Putamen (tissue), 1 donor: ENCODE measurements at regions not wholly inside any gene's neighbourhood (a gene's known extent, or its start where the extent isn't known, plus 50 kb on each side); places are given as distances from the start of the nearest gene placed in this dataset.
"Not testable (repeated sequence)": the region's sequence is repeated elsewhere in the genome, so short reads cannot be mapped to it uniquely, and the experiment has no call there.

Experiments
- DNase-seq: peaks from one replicate; pipeline ENCODE4 v3.0.0-alpha.2; 2016; ENCODE audit warnings: low spot score

DNA sequence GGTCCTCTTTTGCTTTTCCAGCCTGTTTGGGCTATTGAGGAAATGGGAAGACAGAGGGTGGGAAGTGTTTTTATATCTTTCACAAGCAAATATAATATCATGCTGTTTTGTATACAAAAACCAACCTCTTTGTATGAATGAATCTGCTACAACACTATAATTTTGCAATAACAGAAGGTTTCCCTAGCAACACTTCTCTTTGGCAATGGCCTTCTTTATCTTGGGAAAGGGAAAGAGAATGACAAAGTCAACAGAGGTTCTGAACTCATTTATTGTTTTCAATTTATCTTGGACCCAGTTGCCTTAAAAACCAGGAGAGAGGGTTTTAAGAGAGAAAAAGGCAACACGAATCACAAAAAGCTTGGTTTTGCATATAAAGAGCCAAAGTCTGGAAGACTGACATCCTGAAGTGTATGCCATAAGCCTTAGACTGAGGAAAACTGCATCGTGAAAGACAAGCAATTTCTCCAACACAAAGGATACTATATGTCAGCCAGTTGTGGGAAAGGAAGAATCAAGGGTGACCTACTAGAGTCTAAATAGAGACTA lies 121.8 kb upstream of the FAM241A start:
- DNase-seq, result no peak

DNA sequence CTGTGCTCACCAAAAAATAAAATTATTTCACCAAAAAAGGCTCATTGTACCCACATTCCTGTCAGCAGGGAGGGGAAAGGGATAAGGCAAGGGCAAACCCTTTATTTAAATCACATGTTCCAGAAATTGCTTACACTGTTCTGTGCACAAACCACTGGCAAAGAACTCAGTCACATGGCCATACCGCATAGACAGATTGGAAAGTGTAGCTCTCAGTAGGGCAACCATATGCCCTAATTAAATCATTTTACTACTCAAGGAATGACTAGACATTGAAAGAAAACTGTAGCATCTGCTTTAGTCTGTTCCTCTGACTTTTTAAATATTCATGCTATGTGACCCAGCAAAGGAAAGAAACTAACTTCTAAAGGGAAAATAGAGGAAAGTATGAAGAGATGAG lies 119.2 kb upstream of the FAM241A start:
- DNase-seq, result no peak

DNA sequence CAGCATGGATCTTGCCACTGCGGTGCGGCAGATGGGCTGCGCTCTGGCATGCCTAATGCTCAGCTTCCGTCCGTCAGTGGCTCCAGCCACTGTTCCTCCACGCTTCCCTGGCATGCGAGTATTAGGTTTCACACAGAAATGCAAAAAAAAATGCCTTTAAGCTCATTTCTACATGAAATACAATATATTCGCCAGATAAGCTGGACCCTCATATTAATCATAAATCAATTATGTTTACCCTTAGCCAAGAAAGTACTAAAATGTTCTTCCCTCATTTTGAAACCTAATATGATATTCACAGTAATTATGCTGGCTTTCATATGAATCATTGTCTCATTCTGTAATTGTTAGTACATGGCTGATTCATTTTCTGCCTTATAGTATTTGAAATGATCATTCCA lies 115.5 kb upstream of the FAM241A start:
- DNase-seq, result no peak

DNA sequence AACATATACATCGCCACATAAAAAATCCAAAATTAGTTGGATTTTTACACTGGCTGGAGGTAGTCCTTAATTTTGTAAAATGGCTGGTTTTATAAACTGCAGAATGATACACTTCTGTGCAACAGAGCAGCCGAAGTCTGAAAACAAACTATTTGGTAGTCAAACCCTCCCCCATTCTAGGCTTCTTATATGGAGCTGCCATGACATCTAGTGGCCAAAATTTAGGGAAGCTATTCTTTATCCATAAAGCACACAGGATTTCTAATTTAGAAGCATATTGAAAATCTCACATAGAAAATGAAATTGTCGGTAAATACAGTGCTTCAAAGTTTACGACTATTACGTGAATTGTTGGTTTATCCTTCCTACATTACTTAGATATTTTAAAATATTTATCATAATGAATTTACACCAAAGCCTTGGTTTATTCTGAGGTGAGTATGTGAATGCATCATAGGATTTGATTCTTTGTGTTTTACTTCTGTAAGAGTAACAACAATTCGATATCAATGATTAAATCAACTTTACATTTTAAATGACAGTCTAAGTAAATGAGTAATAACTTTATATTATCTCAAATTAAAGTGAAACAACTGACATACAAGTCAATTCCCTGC lies 113.4 kb upstream of the FAM241A start:
- DNase-seq, result peak; percentile 43

DNA sequence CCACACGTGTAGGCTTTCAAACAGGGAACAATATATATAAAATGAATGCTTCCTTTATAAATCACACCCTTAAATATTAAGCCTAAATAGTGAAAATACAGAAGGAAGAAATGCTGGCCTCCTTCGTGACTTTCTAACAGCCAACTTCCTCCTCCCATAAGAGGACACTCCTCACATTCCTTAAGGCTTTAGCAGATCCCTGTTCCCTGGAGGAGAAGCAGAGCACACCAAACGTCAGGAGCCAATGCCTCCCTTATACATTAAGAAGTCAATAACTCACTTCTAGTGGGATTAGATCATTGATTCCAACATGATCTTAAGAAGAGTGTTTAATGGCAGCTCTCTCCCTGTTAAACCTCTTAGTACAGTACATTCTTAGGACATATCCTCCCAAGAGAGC lies 108.4 kb upstream of the FAM241A start:
- DNase-seq, result no peak

DNA sequence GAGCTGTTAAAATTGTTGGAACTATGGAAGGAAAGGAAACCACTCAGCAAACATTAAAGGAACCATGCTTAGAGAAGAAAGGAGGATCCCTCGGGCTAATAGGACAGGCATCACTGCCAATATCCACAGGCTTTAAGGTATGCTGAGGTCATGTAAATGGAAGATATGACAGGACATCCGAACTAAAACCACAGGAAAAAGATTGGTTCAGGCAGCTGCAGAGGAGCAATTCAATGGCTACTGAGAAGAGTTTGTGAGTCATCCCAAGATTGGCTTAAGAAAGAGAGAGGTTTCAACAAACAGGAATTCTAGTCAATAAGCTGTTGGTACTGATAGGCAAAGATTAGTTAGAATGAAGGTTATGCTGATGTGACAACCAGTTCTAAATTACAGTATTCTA lies 106.4 kb upstream of the FAM241A start:
- DNase-seq, result no peak

DNA sequence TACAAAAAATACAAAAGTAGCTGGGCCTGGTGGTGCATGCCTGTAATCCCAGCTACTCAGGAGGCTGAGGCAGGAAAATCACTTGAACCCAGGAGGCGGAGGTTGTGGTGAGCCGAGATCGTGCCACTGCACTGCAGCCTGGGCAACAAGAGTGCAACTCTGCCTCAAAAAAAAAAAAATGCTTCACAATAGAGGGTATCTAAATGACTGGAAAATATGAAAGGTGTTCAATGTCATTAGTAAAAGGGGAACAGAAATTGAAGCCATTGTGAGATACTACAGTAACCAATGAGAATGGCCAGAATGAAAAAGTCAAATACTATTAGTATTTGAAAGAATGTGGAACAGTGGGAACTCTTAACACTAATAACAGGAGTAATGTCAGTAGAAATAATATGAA lies 96.1 kb upstream of the FAM241A start:
- DNase-seq, result not testable (repeated sequence)

DNA sequence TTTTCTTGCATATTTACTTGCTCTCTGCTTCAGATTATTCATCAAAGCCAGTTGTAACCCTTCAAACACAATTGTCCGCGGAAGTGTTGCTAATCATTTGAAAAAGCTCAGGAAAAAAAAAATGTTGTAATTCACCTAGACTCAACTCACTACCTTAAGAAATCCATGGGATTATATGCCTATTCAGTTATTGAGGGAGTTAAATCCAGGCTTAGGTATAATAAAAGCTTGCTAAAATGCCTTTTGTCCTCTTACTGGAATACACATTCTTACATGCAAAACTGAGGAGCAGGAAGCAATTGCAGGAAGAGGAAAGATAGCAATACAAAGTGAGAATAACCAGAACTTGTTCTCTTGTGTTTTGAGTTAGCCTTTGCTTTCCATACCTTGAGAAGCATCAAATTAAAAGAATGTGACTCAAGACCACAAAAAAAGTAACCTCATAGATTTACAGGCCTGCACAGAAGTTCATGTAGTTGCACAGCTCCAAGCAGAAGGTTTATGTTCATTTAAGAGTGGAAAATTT lies 91.4 kb upstream of the FAM241A start:
- no peak for DNase-seq

DNA sequence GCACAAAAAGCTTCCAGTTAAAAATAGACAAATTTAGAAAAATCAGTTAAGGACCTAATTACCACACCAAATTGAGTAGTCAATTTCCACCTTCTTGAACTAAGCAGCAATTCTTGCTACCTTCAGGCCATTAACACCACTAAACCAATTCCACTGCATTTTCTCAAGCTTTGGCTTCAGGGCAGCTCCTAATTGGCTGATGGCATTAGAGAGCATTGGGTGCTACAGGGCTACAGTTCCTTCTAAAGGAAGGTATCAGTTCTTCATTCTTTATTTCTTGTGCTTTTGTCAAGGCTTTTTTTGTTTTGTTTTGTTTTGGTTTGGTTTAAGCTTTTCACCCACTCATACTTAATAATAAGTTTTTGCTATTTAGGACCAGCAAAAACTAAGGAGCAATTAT lies 90.2 kb upstream of the FAM241A start:
- no peak for DNase-seq

DNA sequence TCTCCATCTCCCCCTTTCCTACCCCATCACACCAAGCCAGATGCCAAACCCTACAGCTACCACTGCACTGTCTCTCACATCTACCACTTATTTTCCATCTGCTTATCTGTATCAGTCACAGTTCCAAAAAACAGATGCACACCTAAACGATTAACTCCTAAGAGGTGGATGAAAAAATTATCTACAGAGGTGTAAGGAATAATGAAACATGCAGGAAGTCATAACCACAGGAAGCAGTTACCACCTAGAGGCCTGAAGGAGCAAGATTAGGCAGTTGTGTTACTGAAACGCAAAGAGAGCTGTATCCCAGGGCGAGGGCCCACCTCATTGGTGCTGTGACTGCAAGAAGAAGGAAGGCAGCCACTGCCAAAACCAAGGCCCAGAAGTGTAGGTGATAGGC lies 87.8 kb upstream of the FAM241A start:
- DNase-seq, result no peak

DNA sequence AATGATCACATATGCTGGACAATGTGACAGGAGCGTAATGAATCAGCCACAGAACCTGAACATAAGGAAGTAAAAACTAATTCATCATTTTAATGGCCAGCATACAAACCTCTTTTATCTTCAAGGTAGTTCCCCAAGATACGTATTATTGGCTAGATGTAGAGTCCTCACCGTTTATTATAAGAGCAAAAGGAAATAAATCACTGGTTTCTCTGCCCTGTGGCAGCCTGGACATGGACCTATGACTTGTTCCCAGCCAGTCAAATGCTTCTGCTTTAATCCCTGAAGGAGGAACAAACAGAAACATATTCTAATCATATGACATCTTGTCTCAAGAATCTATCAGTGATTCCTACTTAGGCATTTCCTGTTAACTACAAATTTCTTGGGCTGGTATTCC lies 86.8 kb upstream of the FAM241A start:
- no peak for DNase-seq

DNA sequence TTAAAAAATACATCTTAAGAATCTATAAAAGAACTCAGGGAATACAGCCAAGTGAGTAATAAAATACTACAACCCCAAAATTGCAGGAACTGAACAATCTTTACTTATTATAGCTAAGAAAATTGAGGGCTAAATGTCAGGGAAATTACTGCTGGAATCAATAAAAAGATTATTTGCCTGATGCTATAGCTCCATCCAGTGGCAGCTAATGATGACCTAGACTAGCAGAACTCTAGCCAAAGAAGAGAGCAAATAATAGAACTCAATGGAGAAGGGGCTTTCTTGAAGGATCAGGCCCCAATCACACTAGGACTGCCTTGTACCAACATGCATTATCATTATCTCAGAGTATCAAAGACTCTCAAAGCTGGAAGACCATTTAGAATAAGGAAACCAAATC lies 85.0 kb upstream of the FAM241A start:
- no peak for DNase-seq

DNA sequence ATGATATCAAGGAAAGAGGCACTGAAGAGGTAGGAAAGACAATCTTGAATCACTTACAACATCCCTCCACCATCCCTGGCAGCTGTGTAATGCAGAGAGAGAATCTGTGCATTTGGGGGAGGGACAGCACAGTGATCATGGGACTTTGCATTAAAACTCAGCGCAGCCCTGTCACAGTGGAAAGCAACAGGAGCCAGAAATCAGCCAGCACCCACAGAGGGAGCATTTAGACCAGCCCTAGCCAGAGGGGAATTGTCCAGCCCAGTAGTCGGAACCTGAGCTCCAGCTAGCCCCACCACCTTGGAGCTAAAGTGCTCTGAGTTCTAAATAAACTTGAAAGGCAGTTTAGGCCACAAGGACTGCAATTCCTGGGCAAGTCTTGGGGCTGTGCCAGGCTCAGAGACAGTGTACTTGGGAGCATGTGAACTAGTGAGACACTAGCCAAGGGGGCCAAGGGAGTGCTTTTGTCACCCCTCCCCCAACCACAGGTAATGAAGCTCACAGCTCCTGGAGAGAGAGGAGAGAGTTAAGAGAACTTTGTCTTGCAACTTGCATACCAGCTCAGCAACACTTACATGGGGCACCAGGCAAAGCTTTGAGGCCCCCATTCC lies 83.9 kb upstream of the FAM241A start:
- no peak for DNase-seq

DNA sequence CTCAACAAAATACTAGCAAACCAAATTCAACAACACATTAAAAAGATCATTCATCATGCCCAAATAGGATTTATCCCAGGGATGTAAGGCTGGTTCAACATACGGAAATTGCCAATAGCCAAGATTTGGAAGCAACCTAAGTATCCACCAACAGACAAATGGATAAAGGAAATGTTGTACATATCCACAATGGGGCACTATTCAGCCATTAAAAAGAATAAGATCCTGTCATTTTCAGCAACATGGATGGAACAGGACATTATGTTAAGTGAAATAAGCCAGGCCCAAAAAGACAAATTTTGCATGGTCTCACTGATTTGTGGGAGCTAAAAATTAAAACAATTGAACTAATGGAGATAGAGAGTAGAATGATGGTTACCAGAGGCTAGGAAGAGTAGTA lies 82.0 kb upstream of the FAM241A start:
- DNase-seq, result no peak

DNA sequence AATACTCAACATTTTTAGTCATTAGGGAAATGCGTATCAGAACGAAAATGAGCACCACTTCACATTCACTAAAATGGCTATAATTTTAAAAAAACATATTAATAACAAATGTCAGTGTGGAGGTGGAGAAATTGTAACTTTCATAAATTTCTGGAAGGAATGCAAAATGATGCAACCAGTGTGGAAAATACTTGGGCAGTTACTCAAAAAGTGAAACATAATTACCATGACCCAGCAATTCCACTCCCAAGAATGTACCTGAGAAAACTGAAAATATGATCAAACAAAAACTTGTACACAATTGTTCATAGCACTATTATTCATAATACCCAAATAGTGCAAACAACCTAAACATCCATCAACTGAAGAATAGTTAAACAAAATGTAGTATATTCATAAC lies 76.1 kb upstream of the FAM241A start:
- no peak for DNase-seq

DNA sequence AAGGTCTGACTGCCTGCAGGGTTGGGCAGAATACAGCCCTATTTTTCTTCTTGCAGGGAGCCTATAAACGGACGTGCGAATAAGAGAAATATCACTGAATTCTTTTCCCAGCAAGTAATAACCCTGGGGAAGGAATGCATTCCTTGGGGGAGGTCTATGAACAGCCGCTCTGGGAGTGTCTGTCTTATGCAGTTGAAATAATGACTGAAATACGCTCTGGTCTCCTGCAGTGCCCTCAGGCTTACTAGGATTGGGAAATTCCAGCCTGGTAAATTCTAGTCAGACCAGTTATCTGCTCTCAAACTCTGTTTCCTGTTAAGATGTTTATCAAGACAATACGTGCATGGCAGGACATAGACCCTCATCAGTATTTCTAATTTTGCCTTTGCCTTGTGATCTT lies 72.1 kb upstream of the FAM241A start:
- no peak for DNase-seq

DNA sequence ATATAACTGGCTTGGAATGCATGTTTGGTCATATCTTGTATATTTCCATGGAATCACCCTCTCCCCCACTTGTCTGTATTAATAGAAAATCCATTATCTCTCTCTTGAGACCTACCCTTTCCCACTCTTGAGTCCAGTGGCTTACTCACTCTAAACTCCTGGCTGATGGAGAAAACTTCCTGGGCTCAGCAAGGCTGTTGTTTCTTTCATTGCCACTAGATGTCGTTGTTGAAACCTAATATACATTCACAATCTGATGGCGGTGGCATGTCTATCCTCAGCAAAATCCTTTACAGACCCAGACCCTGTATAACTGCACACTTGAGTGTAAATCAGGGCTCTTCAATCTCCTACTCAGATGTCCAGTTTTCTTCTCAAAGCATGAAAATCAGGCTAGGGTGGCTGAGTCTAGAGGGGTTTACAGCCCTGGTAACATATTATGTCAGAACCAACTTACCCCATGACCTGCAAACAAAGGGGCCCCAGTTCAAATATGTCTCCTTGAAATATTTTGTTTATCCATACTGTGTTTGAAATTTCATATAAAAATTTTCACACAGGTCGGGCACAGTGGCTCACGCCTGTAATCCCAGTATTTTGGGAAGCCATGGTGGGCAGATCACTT lies 70.0 kb upstream of the FAM241A start:
- DNase-seq, result no peak

DNA sequence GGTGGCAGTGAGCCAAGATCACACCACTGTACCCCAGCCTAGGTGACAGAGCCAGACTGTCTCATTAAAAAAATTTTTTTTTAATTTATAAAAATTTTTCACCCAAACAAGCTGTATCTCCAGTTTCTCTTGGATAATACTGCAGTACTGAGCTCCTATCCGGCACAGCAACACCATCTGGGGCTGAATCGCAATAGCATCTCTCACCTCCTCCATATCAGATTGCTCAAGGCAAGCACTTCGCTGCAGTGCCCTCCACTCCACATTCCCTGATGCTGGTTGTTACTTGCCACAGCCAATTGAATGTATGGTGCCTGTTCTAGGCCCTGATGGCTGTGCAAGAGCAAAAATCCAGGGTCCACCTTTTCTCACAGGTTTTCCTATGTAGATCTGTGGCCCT lies 69.3 kb upstream of the FAM241A start:
- DNase-seq, result no peak

DNA sequence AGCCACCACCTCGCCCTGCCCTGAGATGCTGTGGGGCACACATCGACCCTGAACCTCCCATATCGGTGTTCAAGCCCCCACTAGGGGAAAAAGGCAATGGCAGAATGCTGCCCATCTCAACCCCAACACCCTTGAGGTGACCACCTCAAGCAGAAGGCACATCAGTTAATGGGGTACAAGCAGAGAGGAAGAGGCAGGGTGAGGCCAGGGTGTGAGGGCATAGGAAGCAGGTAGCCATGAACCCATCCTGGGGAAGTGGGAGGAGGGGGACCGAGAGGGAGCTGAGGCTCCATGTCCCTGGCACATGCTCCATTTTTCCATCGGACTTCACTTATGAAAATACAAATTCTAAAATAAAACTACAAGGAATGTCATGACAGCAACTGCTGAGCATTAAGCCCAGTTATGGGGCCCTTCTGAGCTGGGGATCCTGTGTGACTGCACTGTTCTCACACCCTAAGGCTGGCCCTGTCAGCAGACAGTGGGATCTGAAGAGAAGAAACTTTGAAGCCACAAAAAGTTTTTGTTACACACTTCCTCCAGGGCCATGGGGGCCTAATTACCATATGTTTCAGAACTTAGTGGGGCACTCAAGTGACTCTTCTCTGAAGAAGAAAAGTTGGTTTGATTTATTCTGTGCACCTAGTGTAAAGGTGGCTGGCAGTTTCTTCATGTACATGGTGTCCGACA lies 68.2 kb upstream of the FAM241A start:
- no peak for DNase-seq

DNA sequence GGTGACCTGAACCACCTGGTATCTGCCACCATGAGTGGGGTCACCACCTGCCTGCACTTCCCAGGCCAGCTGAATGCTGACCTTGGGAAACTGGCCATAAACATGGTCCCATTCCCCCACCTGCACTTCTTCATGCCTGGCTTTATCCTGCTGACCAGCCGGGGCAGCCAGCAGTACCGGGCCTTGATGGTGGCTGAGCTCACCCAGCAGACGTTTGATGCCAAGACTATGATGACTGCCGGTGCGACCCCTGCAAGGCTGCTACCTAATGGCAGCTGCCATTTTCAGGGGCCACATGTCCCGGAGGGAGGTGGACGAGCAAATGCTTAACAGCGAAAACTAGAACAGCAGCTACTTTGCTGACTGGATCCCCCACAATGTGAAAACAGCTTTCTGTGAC lies 67.5 kb upstream of the FAM241A start:
- DNase-seq, result no peak

DNA sequence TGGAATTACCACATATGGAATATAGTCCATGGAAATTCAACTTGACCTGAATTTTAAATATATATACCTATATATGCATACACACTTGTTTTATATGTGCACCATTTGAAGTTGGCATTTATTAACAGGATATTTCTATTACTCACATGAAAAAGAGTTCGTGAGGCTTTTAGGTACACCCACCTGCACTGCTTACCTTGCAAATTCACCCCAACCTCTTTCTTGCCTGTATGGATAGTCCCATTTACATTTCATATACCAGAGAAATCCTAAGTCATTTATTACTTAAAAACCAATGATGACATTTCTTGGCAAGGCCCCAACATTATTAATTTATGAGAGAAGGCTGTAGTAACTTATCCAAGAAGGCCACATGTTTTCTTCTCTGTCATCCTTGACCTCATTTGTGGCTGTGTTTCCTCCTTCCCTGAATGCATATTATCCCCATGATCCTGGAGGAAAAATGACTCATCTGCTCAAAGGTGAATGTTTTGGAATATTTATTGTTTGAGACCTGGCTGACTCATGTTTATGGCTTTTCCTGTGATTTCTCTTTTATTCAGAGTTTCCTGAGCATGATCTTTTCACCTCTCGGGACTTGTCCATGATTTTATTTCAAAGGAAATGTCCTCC lies 62.2 kb upstream of the FAM241A start:
- DNase-seq, result no peak

DNA sequence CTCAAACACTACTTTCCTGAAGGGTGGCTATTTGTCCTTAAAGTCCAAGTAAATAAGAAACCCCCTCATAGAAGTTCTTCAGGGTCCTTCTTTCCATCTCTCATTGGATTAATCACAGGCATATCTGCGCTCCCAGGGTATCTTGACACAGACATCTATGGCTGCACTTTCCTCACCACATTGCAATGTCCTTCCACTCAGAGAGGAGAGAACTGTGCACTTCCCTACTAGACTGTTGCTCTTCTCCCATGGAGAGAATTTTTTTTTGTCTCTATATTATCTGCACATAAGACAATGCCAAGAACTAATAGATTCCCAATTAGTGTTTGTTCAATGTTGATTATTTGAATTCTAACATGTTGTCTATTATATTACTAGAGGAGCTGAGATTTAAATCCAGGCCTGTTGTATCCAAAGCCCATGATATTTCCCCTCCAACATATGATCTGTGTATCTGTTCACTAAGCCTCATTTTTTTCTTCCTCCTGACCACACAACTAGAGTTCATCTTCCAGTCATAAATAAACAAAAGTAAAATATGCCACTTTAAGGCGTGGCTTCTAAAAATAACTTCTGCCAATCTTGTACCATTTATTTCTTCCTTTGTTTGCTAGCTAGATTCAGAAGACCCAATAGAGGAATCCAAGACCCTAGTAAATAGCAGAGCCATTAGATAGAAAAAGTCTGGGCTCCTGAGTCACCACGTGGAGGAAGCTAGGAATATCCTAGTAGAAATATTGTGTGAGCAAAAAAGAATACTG lies 61.5 kb upstream of the FAM241A start:
- DNase-seq, result no peak
